ENCODE measurements at regions not wholly inside any gene's neighbourhood (a gene's known extent, or its start where the extent isn't known, plus 50 kb on each side); places are given as distances from the start of the nearest gene placed in this dataset.

GRCh38 chr4:114088481-114088880 lies 109.0 kb upstream of the ARSJ start:
- no peaks in the 10 kb centered on the region for H3K4me1 Mint-ChIP-seq (ENCODE audit: low read depth)
- no peak for ATAC-seq (ENCODE audit: poor library complexity)
- H3K9me3 ChIP-seq (ENCODE audit: control insufficient read depth in 1 of 2, insufficient read depth in 1 of 2, low read length in 2 of 2), result no peaks in the 10 kb centered on the region
- POLR2A ChIA-PET, result no interaction called here
- H3K9me3 Mint-ChIP-seq, result no peaks in the 10 kb centered on the region
- H3K4me3 Mint-ChIP-seq, result no peak overlapping the region
- no peak overlapping the region for H3K27ac ChIP-seq (ENCODE audit: low read depth in 1 of 2, low read length in 2 of 2)
- H3K4me3 ChIP-seq (ENCODE audit: low read length), result no peak overlapping the region
- no peak for DNase-seq
- CTCF ChIA-PET, result interaction anchor here (1.8 kb wide), 1 partner anchor 14 kb away, joined by 5 read pairs; no protein-coding TSS in a partner anchor
- no peaks in the 10 kb centered on the region for H3K36me3 ChIP-seq (ENCODE audit: insufficient read depth, low read length)
- H3K27ac Mint-ChIP-seq, result no peak overlapping the region
- H3K4me1 ChIP-seq (ENCODE audit: insufficient read depth, low read length), result no peaks in the 10 kb centered on the region
- TF ChIP-seq, protein P1, sequence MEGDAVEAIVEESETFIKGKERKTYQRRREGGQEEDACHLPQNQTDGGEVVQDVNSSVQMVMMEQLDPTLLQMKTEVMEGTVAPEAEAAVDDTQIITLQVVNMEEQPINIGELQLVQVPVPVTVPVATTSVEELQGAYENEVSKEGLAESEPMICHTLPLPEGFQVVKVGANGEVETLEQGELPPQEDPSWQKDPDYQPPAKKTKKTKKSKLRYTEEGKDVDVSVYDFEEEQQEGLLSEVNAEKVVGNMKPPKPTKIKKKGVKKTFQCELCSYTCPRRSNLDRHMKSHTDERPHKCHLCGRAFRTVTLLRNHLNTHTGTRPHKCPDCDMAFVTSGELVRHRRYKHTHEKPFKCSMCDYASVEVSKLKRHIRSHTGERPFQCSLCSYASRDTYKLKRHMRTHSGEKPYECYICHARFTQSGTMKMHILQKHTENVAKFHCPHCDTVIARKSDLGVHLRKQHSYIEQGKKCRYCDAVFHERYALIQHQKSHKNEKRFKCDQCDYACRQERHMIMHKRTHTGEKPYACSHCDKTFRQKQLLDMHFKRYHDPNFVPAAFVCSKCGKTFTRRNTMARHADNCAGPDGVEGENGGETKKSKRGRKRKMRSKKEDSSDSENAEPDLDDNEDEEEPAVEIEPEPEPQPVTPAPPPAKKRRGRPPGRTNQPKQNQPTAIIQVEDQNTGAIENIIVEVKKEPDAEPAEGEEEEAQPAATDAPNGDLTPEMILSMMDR (IDR thresholded peaks at IDR 0.05), result no peak
- no peaks in the 10 kb centered on the region for H3K27me3 ChIP-seq (ENCODE audit: control insufficient read depth in 1 of 2, insufficient read depth in 2 of 2, low read length in 2 of 2)
- intact Hi-C loops (cut with DNase I, micrococcal nuclease), result no loop called here
- no peaks in the 10 kb centered on the region for H3K36me3 Mint-ChIP-seq (ENCODE audit: low read depth)
- peaks cover 5% of the 10 kb centered on the region for H3K27me3 Mint-ChIP-seq

DNA sequence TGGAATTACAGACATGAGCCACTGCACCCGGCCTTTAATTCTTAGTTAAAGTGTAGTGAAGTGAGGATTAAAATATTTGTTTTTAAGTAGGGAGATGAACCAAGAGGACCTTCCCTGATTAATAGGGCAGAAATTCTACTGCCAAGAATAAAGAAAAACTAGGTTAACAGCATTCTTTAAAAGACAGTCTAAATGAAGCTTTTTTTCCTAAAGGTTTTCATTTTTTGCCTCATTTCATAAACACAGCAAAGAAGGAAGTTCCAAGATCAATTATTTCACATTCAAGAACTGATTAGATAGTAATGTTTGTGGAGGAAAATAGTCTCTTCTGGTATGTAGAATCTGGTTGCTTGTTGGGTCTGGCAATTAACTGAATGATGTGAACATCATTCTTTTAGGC lies 112.1 kb upstream of the ARSJ start:
- TF ChIP-seq, protein P1 (IDR thresholded peaks at IDR 0.05), result no peak
- DNase-seq, result no peak
- no peaks in the 10 kb centered on the region for H3K4me1 Mint-ChIP-seq (ENCODE audit: low read depth)
- no peaks in the 10 kb centered on the region for H3K27me3 ChIP-seq (ENCODE audit: control insufficient read depth in 1 of 2, insufficient read depth in 2 of 2, low read length in 2 of 2)
- no peaks in the 10 kb centered on the region for H3K36me3 ChIP-seq (ENCODE audit: insufficient read depth, low read length)
- peaks cover 5% of the 10 kb centered on the region for H3K27me3 Mint-ChIP-seq
- ATAC-seq (ENCODE audit: poor library complexity), result no peak
- H3K4me1 ChIP-seq (ENCODE audit: insufficient read depth, low read length), result no peaks in the 10 kb centered on the region
- CTCF ChIA-PET, result no interaction called here
- H3K4me3 Mint-ChIP-seq, result no peak overlapping the region
- intact Hi-C loops (cut with DNase I, micrococcal nuclease), result no loop called here
- POLR2A ChIA-PET, result no interaction called here
- H3K27ac Mint-ChIP-seq, result no peak overlapping the region
- no peaks in the 10 kb centered on the region for H3K9me3 Mint-ChIP-seq
- H3K36me3 Mint-ChIP-seq (ENCODE audit: low read depth), result no peaks in the 10 kb centered on the region
- no peak overlapping the region for H3K27ac ChIP-seq (ENCODE audit: low read depth in 1 of 2, low read length in 2 of 2)
- H3K9me3 ChIP-seq (ENCODE audit: control insufficient read depth in 1 of 2, insufficient read depth in 1 of 2, low read length in 2 of 2), result no peaks in the 10 kb centered on the region
- H3K4me3 ChIP-seq (ENCODE audit: low read length), result no peak overlapping the region

- Mint-ChIP-seq H3K27ac (no peak overlapping the region), H3K27me3 (peaks cover 4% of the 10 kb centered on the region), H3K36me3 (ENCODE audit: low read depth) (no peaks in the 10 kb centered on the region), H3K4me1 (ENCODE audit: low read depth) (no peaks in the 10 kb centered on the region), H3K9me3 (no peaks in the 10 kb centered on the region), H3K4me3 (no peak overlapping the region)
- Histone ChIP-seq H3K27ac (ENCODE audit: low read depth in 1 of 2, low read length in 2 of 2) (no peak overlapping the region), H3K4me3 (ENCODE audit: low read length) (no peak overlapping the region), H3K4me1 (ENCODE audit: insufficient read depth, low read length) (no peaks in the 10 kb centered on the region), H3K9me3 (ENCODE audit: control insufficient read depth in 1 of 2, insufficient read depth in 1 of 2, low read length in 2 of 2) (no peaks in the 10 kb centered on the region), H3K36me3 (ENCODE audit: insufficient read depth, low read length) (no peaks in the 10 kb centered on the region), H3K27me3 (ENCODE audit: control insufficient read depth in 1 of 2, insufficient read depth in 2 of 2, low read length in 2 of 2) (no peaks in the 10 kb centered on the region)
- intact Hi-C loops (cut with DNase I, micrococcal nuclease), result no loop called here
- TF ChIP-seq, protein P1 (IDR thresholded peaks at IDR 0.05), result no peak
- ChIA-PET POLR2A (no interaction called here), CTCF (no interaction called here)
- DNase-seq (no peak), ATAC-seq (ENCODE audit: poor library complexity) (no peak)
Observed at GRCh38 chr4:114093221-114093715, 113.8 kb upstream of the ARSJ start.
